ENCODE measurements at regions not wholly inside any gene's neighbourhood (a gene's known extent, or its start where the extent isn't known, plus 50 kb on each side); places are given as distances from the start of the nearest gene placed in this dataset.
"Not testable (repeated sequence)": the region's sequence is repeated elsewhere in the genome, so short reads cannot be mapped to it uniquely, and the experiment has no call there.

DNA sequence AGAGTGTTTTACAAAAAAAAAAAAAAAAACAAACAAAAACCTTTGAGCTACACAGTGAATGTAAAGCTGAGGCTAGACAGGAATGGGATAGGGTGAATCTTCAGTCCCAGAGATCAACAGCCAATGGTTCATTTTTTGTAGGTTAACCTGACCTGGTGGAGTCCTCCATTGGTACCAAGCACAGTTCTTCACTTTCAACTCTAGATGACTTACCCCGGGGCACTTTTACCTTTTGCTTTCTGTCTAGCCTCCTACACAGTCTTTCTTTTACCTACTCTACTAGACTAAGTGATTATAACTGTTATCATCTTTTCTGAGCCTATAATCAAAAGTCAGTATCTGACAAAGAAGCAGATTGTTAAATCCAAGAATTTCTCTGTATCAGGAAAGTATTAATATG is 50.9 kb downstream of the ANXA2R start:
- Histone ChIP-seq H3K27me3 (peaks cover 31% of the 10 kb centered on the region), H3K4me1 (peaks cover 12 to 18% of the 10 kb centered on the region in 2 donors), H3K27ac (no peak overlapping the region), H3K4me3 (replicated peaks in 1 of 3) (no peak overlapping the region), H3K9me3 (no peaks in the 10 kb centered on the region), H3K36me3 (no peaks in the 10 kb centered on the region)
- WGBS, 2 donors: 77 to 89% methylated on average over 1 of the region's 1 CpG
- intact Hi-C loops (cut with DNase I): no loop called here
- TF ChIP-seq, protein P1, sequence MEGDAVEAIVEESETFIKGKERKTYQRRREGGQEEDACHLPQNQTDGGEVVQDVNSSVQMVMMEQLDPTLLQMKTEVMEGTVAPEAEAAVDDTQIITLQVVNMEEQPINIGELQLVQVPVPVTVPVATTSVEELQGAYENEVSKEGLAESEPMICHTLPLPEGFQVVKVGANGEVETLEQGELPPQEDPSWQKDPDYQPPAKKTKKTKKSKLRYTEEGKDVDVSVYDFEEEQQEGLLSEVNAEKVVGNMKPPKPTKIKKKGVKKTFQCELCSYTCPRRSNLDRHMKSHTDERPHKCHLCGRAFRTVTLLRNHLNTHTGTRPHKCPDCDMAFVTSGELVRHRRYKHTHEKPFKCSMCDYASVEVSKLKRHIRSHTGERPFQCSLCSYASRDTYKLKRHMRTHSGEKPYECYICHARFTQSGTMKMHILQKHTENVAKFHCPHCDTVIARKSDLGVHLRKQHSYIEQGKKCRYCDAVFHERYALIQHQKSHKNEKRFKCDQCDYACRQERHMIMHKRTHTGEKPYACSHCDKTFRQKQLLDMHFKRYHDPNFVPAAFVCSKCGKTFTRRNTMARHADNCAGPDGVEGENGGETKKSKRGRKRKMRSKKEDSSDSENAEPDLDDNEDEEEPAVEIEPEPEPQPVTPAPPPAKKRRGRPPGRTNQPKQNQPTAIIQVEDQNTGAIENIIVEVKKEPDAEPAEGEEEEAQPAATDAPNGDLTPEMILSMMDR (IDR thresholded peaks at IDR 0.05): no peak
- no peak for TF ChIP-seq POLR2A (IDR thresholded peaks at IDR 0.05)
- no peak for DNase-seq

- intact Hi-C loops (cut with DNase I): no loop called here
- H3K36me3 ChIP-seq: no peaks in the 10 kb centered on the region
- TF ChIP-seq POLR2A (IDR thresholded peaks at IDR 0.05): no peak
- TF ChIP-seq, protein P1 (IDR thresholded peaks at IDR 0.05): no peak
- H3K4me1 ChIP-seq: peaks cover 12 to 18% of the 10 kb centered on the region in 2 donors
- DNase-seq: no peak
- no peak overlapping the region for H3K27ac ChIP-seq
- H3K27me3 ChIP-seq: peaks cover 25% of the 10 kb centered on the region
- 97 to 99% methylated on average over 2 of the region's 2 CpGs for WGBS, 2 donors
- no peak overlapping the region for H3K4me3 ChIP-seq (replicated peaks in 1 of 3)
- H3K9me3 ChIP-seq: no peaks in the 10 kb centered on the region
Observed at GRCh38 chr5:42988568-42988967, 51.6 kb downstream of the ANXA2R start.

DNA sequence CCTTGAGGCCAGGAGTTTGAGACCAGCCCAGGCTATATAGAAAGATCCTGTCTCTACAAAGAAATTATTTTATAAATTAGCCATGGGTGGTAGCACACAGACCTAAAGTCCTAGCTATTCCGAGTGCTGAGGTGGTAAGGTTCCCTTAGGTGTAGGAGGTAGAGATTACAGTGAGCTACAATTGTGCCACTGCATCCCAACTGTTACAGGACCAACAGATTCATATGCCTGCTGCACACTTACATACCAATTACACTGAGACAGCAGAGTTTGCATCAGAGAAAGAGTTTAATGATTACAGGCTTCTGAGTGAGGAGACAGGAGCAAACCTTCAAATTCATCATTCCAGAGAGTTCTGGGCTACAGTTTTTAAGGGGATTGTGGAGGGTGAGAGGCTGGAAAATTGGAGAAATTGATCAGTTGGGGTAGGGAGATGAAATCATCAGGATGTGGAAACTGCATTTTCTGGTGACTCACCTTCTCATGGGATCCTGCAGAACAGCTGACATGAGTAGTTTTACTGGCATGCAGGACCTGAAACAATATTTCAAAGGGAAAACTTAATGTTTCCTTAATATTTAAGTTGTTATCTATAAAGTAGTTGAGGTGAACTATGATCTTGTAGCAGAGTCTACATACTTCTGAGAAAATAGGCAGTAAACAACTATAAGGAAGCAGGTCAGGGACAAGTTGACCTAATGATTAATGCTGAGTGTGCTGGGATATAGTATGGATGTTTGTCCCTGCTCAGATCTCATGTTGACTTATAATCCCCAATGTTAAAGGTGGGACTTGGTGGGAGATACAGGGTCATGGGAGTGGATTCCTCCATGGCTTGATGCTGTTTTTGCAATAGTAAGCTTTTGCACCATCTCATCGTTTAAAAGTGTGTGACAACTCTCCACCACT is 54.7 kb downstream of the ANXA2R start:
- no peak overlapping the region for H3K27ac ChIP-seq
- no peak for DNase-seq
- H3K27me3 ChIP-seq: no peaks in the 10 kb centered on the region
- H3K4me3 ChIP-seq (replicated peaks in 1 of 3): no peak overlapping the region
- intact Hi-C loops (cut with DNase I): no loop called here
- no peaks in the 10 kb centered on the region for H3K36me3 ChIP-seq
- 87 to 89% methylated on average over 2 of the region's 2 CpGs for WGBS, 2 donors
- H3K9me3 ChIP-seq: no peaks in the 10 kb centered on the region
- no peak for TF ChIP-seq POLR2A (IDR thresholded peaks at IDR 0.05)
- TF ChIP-seq, protein P1 (IDR thresholded peaks at IDR 0.05): no peak
- H3K4me1 ChIP-seq: peaks cover 0 to 4% of the 10 kb centered on the region in 2 donors

DNA sequence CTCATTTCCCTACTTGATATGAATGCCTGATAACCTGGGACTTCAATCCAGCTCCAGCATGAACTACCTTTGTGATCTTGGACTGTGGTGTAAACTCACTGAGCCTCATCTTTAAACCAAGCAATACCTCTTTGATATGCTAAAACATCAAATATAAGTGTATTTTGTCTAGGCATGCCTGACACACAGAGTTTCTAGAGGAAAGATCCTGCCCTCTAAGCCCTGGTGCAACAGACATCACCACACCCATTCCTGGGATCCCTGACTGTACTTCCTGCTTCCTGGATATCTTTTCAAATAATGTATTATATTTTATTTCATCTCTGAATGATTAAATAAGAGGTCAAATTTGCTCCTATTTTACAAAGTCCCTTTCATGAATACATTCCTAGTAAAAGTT is 55.8 kb downstream of the ANXA2R start:
- Histone ChIP-seq H3K9me3 (no peaks in the 10 kb centered on the region), H3K27ac (no peak overlapping the region), H3K4me3 (replicated peaks in 1 of 3) (no peak overlapping the region), H3K27me3 (no peaks in the 10 kb centered on the region), H3K36me3 (no peaks in the 10 kb centered on the region), H3K4me1 (no peaks in the 10 kb centered on the region)
- TF ChIP-seq POLR2A (IDR thresholded peaks at IDR 0.05): no peak
- TF ChIP-seq, protein P1 (IDR thresholded peaks at IDR 0.05): no peak
- DNase-seq: no peak
- intact Hi-C loops (cut with DNase I): no loop called here

GRCh38 chr5:42982107-42982622 is 58.0 kb downstream of the ANXA2R start:
- no peaks in the 10 kb centered on the region for H3K4me1 ChIP-seq
- no peaks in the 10 kb centered on the region for H3K9me3 ChIP-seq
- no peak overlapping the region for H3K4me3 ChIP-seq (replicated peaks in 1 of 3)
- no peaks in the 10 kb centered on the region for H3K27me3 ChIP-seq
- TF ChIP-seq, protein P1 (IDR thresholded peaks at IDR 0.05): no peak
- TF ChIP-seq POLR2A (IDR thresholded peaks at IDR 0.05): no peak
- H3K36me3 ChIP-seq: no peaks in the 10 kb centered on the region
- DNase-seq: no peak
- H3K27ac ChIP-seq: no peak overlapping the region
- WGBS, 2 donors: 27 to 34% methylated on average over 7 of the region's 7 CpGs
- intact Hi-C loops (cut with DNase I): no loop called here

GRCh38 chr5:42981417-42982106 is 58.6 kb downstream of the ANXA2R start:
- 20% methylated on average over 1 of the region's 8 CpGs; no CpG with 5 or more reads in 1 of the 2 donors for WGBS, 2 donors
- H3K36me3 ChIP-seq; DNase-seq; H3K9me3 ChIP-seq; intact Hi-C loops (cut with DNase I); H3K27ac ChIP-seq; H3K27me3 ChIP-seq; H3K4me1 ChIP-seq; H3K4me3 ChIP-seq (replicated peaks in 1 of 3): not testable (repeated sequence)

- intact Hi-C loops (cut with DNase I); H3K36me3 ChIP-seq; H3K9me3 ChIP-seq; H3K4me1 ChIP-seq; H3K4me3 ChIP-seq (replicated peaks in 1 of 3); H3K27ac ChIP-seq; DNase-seq; H3K27me3 ChIP-seq: not testable (repeated sequence)
- no CpG with 5 or more reads among the region's 5 CpGs for WGBS, 2 donors
Observed at GRCh38 chr5:42981015-42981414, 59.1 kb downstream of the ANXA2R start.

All from thyroid gland (tissue), 4 donors.